NCI-H748 treated with DMSO at 0.1 percent for 48 hours (cell line): ENCODE measurements at regions not wholly inside any gene's neighbourhood (a gene's known extent, or its start where the extent isn't known, plus 50 kb on each side); places are given as distances from the start of the nearest gene placed in this dataset.

Experiments
- DNase-seq: peaks from one replicate; lab custom pipeline; 2025; lab: John Stamatoyannopoulos, UW

DNA sequence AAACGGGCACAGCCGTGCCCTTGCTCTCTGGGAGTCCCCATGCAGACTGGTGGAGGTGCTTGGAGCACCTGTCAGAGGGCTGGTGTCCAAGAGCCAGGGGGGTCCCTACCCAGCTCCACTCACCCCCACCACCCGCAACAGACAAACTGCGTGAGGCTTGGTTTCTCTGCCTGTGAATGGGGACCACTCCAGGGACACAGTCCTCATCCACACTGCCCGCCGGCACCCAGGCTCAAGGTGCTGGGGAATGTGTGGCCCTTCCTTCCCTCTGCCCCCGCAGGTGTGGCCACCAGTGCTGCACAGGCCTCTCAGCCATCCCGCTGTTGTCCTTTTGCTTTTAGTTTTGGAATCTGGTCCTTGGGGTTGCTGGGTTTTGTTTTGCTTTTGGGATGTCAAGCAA lies 136.5 kb upstream of the ZNF236 start:
- no peak for DNase-seq

- DNase-seq = no peak
These were observed 137.0 kb upstream of the ZNF236 start for GRCh38 chr18:76685402-76685801.

GRCh38 chr18:76684265-76684664 lies 138.1 kb upstream of the ZNF236 start:
- DNase-seq = no peak

DNA sequence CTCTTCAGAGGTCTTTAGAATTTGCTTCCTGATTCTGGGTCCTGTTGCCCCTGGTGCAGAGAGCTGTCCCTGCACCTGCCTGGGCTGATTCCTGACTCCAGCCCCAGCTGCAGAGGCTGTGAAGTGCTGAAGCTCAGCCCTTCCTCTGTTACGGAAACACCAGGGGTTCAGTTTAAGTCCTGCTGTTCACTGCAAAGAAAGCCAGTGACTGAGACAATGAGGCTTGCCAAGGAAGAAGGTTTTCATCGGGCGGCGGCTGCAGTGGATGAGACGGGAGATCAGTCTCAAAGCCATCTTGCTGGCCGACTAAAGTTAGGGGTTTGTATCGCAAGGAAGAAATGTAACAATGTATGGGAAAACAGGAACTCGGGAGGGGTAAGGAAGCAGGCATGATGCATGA lies 142.4 kb upstream of the ZNF236 start:
- no peak for DNase-seq

DNA sequence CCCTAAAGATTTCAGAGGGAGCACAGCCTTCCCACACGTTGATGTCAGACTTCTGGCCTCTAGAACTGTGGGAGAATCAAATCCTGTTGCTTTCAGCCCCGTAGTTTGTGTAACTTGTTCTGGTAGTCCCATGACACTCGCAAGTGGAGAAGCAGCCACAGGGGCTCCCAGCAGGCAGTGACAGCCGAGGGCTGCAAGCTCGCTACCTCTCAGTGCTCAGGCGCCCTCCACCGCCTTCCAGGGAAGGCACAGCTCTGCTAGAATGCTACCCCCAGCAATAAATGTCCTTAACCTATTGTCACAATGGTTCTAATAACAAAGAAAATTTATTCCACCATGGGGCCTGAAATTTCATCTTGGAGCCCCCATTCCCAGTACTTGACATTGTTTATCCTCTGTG lies 143.1 kb upstream of the ZNF236 start:
- DNase-seq = peak; percentile 10

GRCh38 chr18:76678248-76678647 lies 144.1 kb upstream of the ZNF236 start:
- no peak for DNase-seq

DNA sequence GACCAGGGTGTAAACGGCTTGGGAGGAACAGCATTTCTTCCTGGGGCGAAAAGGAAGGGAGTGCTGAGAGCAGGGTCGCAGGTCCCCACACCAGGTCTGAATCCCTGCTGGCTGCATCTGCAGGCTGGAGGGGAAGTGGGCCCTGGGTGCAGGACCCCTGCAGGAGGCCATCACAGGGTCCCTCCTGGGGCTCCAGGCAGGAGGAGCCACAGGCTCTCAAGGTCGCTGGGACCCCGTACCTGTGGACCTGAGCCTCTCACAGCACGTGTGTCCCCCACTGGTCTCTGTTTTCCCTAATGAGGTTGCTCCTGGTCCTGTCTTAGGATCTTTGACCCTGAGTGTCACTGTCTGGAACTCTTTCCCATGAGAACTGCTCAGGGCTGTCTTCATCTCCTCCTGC lies 147.8 kb upstream of the ZNF236 start:
- no peak for DNase-seq

DNA sequence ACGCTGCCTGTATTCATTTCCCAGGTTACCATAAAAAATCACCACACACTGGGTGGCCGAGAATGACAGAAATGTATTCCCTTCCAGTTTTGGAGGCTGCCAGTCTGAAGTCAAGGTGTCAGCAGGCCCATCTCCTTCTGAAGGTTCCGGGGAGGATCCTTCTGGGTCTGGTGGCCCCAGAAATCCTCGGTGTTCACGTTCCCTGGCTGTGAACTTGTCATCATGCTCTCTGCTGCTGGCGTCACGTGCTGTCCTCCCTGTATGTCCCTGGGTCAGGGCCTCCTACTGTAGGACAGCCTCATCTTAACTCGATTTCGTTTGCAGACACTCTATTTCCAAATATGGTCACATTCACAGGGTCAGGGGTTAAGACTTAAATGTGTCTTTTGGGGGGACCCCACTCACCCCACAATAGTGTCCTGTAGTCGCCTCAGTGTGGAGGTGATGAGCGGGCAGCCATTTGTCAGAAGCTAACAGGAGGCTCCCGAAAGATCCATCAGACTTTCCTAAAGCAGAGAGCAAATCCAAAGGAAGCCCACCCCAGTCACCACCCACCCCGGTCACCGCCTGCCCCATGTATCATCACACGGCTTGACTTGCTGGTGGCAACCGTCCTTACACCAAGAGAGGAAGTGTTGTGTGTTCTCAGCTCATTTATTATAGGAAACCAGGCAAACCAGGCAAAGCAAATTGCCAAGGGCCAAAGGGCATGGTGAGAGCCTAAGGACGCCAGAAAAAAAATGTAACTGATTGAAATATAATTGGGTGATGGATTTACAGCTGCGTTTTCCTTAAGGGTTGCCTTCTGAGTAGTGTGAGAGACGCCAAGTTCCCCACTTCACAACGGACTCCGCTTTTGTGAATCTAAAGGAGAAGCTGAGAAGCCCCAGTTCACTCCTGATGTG lies 148.8 kb upstream of the ZNF236 start:
- DNase-seq = no peak

DNA sequence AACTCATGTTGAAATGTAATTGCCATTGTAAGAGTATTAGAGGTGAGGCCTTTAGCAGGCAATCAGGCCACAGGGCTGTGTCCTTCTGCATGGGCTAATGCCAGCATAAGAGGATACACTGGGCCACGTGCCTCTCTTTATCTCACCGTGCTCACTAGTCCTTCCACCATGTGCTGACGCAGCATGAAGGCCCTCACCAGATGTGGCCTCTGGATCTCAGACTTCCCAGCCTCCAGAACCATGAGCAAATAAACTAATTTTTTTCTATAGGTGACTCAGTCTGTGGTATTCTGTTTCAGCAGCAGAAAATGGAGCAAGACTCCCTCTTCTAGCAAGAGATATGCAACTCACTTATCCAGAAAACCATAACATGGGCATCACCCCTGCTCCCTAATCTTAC lies 149.7 kb upstream of the ZNF236 start:
- DNase-seq = no peak

DNA sequence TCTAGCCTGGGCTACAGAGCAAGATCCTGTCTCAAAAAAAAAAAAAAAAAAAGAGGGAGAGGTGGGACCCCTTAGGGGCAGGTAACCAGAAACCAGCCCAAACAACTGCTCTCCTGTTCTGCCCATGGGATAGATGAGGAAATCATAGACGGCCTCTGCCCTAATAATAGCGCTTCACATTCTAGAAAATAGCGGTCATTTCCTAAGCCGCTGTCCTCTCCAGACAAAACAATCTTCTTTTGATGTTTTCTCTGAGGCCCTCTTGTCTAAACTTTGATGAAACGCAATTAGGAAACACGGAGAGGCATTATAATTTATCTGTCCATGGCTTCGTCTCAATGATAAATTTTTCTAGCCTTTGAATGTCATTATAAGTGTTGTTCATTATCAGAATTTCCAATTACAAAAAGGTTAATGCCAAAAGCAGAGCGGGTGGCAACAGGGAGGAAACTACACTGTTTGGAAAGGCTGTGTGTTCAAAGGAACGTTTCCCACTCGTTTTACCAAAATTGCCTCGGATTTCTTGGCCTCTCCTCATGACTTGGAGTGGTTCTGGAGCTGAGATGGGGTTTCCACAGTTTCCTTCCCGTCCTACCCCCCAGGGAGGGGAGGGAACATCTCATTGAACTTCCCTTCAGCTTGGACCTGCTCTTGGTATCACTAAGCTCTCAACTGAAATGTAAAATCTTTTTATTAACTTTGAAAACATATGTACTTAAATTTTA lies 151.6 kb upstream of the ZNF236 start:
- no peak for DNase-seq

GRCh38 chr18:76668546-76668945 lies 153.8 kb upstream of the ZNF236 start:
- no peak for DNase-seq

GRCh38 chr18:76668119-76668518 lies 154.2 kb upstream of the ZNF236 start:
- DNase-seq = no peak

GRCh38 chr18:76667603-76668002 lies 154.8 kb upstream of the ZNF236 start:
- DNase-seq = no peak

GRCh38 chr18:76662626-76663025 lies 159.7 kb upstream of the ZNF236 start:
- DNase-seq = no peak

GRCh38 chr18:76660571-76661192 lies 161.7 kb upstream of the ZNF236 start:
- DNase-seq = no peak

GRCh38 chr18:76658627-76659026 lies 163.6 kb upstream of the ZNF516 start:
- no peak for DNase-seq

DNA sequence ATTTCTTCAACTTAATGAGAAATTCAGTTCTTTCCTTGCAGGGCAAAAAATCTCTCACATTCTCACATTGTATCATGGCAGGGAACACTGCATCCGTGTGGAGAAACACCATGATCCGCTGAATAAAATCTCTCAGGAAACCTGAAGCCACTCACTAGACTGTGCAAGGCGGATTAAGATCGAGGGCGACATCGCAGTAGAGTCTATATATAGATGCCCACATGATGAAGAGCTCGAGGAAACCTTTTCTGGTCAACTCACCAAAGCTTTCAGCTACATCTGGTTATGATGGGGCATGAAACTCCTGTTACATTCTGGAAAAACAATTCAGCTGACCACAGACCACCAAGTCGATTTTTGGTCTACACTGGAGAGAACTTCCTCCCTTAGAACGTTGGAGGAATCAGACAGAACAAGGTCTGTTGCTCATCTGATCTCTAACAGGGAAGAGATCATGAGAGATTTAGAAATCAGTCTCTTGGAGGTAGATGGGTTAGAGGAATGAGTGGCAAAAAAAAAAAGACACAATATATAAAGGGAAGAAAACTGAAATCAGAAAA lies 162.9 kb upstream of the ZNF516 start:
- no peak for DNase-seq

GRCh38 chr18:76656925-76657827 lies 162.1 kb upstream of the ZNF516 start:
- DNase-seq = no peak

DNA sequence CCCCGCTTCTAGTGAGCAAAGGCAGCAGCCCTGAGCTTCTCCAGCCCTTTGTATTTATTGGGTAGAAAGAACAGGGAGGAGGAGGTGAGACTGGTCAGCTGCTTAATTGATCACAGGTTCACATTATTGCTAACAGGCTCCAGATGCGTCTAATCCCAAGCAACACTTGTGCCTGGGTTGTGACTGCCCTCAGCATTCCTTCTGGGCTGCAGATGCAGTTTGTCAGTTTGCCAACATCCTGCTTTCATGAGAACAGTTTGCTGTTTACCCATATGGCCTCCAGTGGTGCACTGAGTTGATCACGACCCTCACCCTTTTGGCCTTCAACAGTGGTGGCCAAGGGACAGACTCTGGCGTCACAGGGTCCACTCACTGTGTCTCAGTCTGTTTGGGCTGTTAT lies 159.5 kb upstream of the ZNF516 start:
- no peak for DNase-seq

DNA sequence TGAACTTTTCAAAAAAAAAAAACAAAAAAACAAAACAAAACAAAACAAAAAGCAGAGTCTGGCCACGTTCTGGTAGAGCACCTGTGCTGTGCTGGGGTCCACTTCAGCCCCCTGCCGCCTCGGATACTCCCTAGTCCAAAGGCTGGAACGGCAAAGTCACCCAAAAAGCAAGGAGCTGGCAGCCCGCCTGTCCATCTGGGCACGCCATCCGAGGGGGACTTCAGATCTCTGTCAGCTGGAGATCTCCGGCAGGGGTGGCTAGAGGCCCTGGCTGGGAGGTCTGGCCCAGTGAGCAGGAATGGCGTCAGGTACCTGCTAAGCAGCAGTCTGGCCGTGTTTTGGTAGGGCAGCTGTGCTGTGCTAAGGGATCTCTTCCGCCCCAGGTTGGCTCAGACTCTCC lies 152.3 kb upstream of the ZNF516 start:
- DNase-seq = no peak

DNA sequence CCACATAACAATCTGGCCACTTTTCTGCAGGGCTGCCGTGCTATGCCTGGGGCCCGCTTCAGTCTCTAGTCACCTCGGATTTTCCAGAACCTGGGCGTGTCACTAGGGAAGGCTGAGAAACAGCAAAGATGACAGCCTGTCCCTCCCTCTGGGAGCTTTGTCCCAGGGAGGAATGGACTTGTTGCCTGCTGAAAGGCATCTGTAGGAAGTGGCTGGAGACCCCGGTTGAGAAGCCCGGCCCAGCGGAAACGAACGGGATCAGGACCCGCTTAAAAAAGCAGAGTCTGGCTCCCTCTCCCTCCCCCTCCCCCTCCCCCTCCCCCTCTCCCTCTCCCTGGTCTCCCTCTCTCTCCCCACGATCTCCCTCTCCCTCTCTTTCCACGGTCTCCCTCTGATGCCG lies 149.5 kb upstream of the ZNF516 start:
- DNase-seq = no peak

DNA sequence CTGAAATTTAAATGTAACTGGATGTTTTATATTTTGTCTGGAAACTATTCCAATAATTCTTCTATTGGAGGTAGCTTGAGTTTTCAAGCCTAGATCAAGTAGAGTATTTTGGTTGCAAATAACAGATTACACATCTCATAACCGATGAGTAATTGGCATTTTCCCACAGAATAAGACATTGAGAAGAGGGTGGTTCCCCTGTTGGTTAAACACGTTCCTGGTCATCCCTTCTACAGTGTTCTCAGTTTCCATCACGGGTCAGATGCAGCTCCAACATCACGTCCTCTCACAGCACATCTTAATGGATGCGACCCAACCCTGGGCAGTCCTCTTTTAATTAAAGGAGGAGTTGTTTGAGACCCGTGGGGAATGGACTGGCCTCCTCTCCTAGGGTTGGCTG lies 149.0 kb upstream of the ZNF516 start:
- DNase-seq = no peak
